Astrocyte (in vitro differentiated cells and primary cell): ENCODE measurements at regions not wholly inside any gene's neighbourhood (a gene's known extent, or its start where the extent isn't known, plus 50 kb on each side); places are given as distances from the start of the nearest gene placed in this dataset.

Source experiments
- DNase-seq: peaks from one replicate; pipeline ENCODE4 v3.0.0-alpha.2; 2010; ENCODE audit warnings: low read depth
- FAIRE-seq: peaks from 2 replicates; lab custom pipeline; 2011; peaks lifted over from hg19 to GRCh38; lab: Jason Lieb, UNC
- H2AFZ ChIP-seq: 2 replicates; pipeline ENCODE4 v1.6.0; 2012; ENCODE audit warnings: low read depth, low read length, inconsistent platforms
- H3K27ac ChIP-seq: 2 replicates; pipeline ENCODE4 v1.5.1; 2011; ENCODE audit warnings: low read depth, low read length, inconsistent platforms
- H3K27me3 ChIP-seq: 2 replicates; pipeline ENCODE4 v1.6.0; 2011; ENCODE audit warnings: low read length, inconsistent platforms; ENCODE audit not compliant: insufficient read depth
- H3K36me3 ChIP-seq: 2 replicates; pipeline ENCODE4 v1.5.1; 2011; ENCODE audit warnings: low read length, inconsistent platforms; ENCODE audit not compliant: insufficient read depth
- H3K4me1 ChIP-seq: 2 replicates; pipeline ENCODE4 v1.5.1; 2011; ENCODE audit warnings: low read length, inconsistent platforms; ENCODE audit not compliant: insufficient read depth
- H3K4me2 ChIP-seq: 2 replicates; pipeline ENCODE4 v1.6.0; 2012; ENCODE audit warnings: low read length, inconsistent platforms
- H3K4me3 ChIP-seq: 2 replicates; pipeline ENCODE4 v1.5.1; 2011; ENCODE audit warnings: low read depth, mild to moderate bottlenecking, low read length, inconsistent platforms; ENCODE audit not compliant: insufficient read depth
- H3K79me2 ChIP-seq: 2 replicates; pipeline ENCODE4 v1.6.0; 2012; ENCODE audit warnings: mild to moderate bottlenecking, low read length, inconsistent platforms; ENCODE audit not compliant: insufficient read depth
- H3K9ac ChIP-seq: 2 replicates; pipeline ENCODE4 v1.6.0; 2012; ENCODE audit warnings: mild to moderate bottlenecking, low read length, inconsistent platforms
- H3K9me3 ChIP-seq: 2 replicates; pipeline ENCODE4 v1.5.1; 2012; ENCODE audit warnings: low read depth, mild to moderate bottlenecking, low read length, inconsistent platforms; ENCODE audit not compliant: insufficient read depth
- H4K20me1 ChIP-seq: 2 replicates; pipeline ENCODE4 v1.6.0; 2012; ENCODE audit warnings: low read length, inconsistent platforms; ENCODE audit not compliant: insufficient read depth
- H3K27ac Mint-ChIP-seq: one replicate; pipeline ENCODE4 v1.8.0; 2021; ENCODE audit warnings: mild to moderate bottlenecking, mixed read lengths; ENCODE audit not compliant: unreplicated experiment
- H3K27me3 Mint-ChIP-seq: one replicate; pipeline ENCODE4 v1.8.0; 2021; ENCODE audit warnings: low read depth, mixed read lengths; ENCODE audit not compliant: unreplicated experiment
- H3K36me3 Mint-ChIP-seq: one replicate; pipeline ENCODE4 v1.8.0; 2021; ENCODE audit warnings: low read depth, mixed read lengths; ENCODE audit not compliant: unreplicated experiment
- H3K4me1 Mint-ChIP-seq: one replicate; pipeline ENCODE4 v1.8.0; 2021; ENCODE audit warnings: low read depth, mixed read lengths; ENCODE audit not compliant: unreplicated experiment
- H3K4me3 Mint-ChIP-seq: one replicate; pipeline ENCODE4 v1.8.0; 2021; ENCODE audit warnings: mild to moderate bottlenecking, moderate library complexity, mixed read lengths; ENCODE audit not compliant: unreplicated experiment
- H3K9me3 Mint-ChIP-seq: one replicate; pipeline ENCODE4 v1.8.0; 2021; ENCODE audit warnings: mild to moderate bottlenecking, mixed read lengths; ENCODE audit not compliant: unreplicated experiment
- CTCF ChIP-seq: IDR thresholded peaks from 2 replicates; pipeline ENCODE4 v1.5.1; 2011; ENCODE audit warnings: low read depth, mild to moderate bottlenecking, inconsistent platforms, low read length, moderate library complexity; ENCODE audit not compliant: insufficient read depth
- EZH2 ChIP-seq: IDR thresholded peaks from 2 replicates; pipeline ENCODE4 v1.6.1; 2012; ENCODE audit warnings: mild to moderate bottlenecking, low read length, inconsistent platforms; ENCODE audit not compliant: insufficient read depth

DNA sequence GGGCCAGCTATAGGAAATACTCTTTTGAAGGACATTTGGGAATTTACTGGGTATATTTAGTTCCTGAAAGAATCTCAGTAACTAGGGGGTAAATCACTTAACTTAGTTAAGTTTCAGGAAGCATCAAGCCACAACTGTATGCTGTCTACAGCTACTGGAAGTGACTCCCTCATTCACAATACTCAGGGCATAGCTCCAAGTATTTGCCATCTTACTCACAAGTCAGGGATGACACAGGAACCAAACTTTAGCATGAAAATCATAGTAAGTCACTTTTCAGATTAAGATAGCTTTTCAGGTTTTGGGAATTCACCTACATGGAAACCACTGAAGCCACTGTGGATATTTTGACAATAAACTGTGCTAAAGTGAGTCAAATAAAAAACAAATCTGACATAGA, 242.4 kb upstream of the ATP10B start:
- H3K36me3 Mint-ChIP-seq = peaks cover 1% of the 10 kb centered on the region
- peak overlapping the region; percentile 36 for H3K4me2 ChIP-seq
- no peaks in the 10 kb centered on the region for H3K36me3 ChIP-seq
- no peak for TF ChIP-seq EZH2
- TF ChIP-seq CTCF = no peak
- H3K9ac ChIP-seq = no peak overlapping the region
- no peaks in the 10 kb centered on the region for H3K27me3 Mint-ChIP-seq
- no peak overlapping the region for H3K4me3 ChIP-seq
- no peak overlapping the region for H3K4me3 Mint-ChIP-seq
- no peaks in the 10 kb centered on the region for H4K20me1 ChIP-seq
- H3K27me3 ChIP-seq = no peaks in the 10 kb centered on the region
- H3K27ac ChIP-seq = peak overlapping the region; percentile 30
- H2AFZ ChIP-seq = no peak overlapping the region
- no peaks in the 10 kb centered on the region for H3K9me3 Mint-ChIP-seq
- peaks cover 4% of the 10 kb centered on the region for H3K9me3 ChIP-seq
- H3K79me2 ChIP-seq = no peaks in the 10 kb centered on the region
- H3K4me1 ChIP-seq = peaks cover 3% of the 10 kb centered on the region
- DNase-seq (peak; percentile 81), FAIRE-seq (no peak)
- peaks cover 20% of the 10 kb centered on the region for H3K4me1 Mint-ChIP-seq
- no peak overlapping the region for H3K27ac Mint-ChIP-seq

DNA sequence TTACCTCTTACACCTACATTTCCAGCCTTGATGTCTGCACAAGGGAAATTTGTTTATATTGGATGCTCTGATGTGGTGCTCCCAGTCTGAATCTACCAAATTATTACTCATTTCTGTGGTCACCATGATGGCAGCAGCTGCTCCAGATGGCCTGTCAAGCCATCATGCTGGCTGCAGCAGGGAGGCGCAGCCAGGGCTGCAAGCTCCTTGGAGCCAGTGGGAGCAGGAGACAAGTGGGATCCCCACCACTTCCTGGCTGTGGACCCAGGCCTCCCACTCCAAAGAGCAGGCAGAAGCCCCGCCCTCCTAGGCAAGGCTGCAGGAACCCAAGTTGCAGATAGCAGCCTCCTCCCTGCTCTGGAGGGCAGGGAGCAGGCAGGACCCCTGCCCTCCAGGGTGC, 241.1 kb upstream of the ATP10B start:
- Histone ChIP-seq H3K27ac (no peak overlapping the region), H3K9me3 (peaks cover 4% of the 10 kb centered on the region), H3K4me3 (no peak overlapping the region), H3K79me2 (no peaks in the 10 kb centered on the region), H3K27me3 (no peaks in the 10 kb centered on the region), H3K9ac (no peak overlapping the region), H2AFZ (no peak overlapping the region), H4K20me1 (no peaks in the 10 kb centered on the region), H3K36me3 (no peaks in the 10 kb centered on the region), H3K4me1 (peaks cover 3% of the 10 kb centered on the region), H3K4me2 (peak overlapping the region; percentile 12)
- DNase-seq = peak; percentile 83
- Mint-ChIP-seq H3K9me3 (no peaks in the 10 kb centered on the region), H3K36me3 (peaks cover 1% of the 10 kb centered on the region), H3K27me3 (no peaks in the 10 kb centered on the region), H3K27ac (no peak overlapping the region), H3K4me1 (peaks cover 20% of the 10 kb centered on the region), H3K4me3 (no peak overlapping the region)
- TF ChIP-seq EZH2 (no peak), CTCF (no peak)
- FAIRE-seq = no peak

DNA sequence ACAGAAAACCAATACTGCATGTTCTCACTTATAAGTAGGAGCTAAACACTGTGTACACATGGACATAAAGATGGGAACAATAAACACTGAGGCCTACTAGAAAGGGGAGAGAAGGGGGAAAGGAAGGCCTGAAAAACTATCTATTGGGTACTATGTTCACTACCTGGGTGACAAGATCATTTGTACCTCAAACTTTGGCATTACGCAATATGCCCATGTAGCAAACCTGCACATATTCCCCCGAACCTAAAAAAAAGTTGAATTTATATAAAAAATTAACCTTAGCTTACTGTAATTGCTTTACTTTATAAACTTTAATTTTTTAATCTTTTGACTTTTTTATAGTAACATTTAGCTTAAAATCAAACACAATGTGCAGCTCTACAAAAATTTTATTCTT, 237.6 kb upstream of the ATP10B start:
- no peak overlapping the region for H3K27ac Mint-ChIP-seq
- peaks cover 22% of the 10 kb centered on the region for H3K4me1 Mint-ChIP-seq
- no peaks in the 10 kb centered on the region for H3K27me3 Mint-ChIP-seq
- Histone ChIP-seq H3K9ac (no peak overlapping the region), H3K4me1 (peaks cover 5% of the 10 kb centered on the region), H2AFZ (no peak overlapping the region), H4K20me1 (no peaks in the 10 kb centered on the region), H3K79me2 (no peaks in the 10 kb centered on the region), H3K4me3 (no peak overlapping the region), H3K9me3 (peaks cover 4% of the 10 kb centered on the region), H3K4me2 (no peak overlapping the region), H3K27ac (no peak overlapping the region), H3K36me3 (no peaks in the 10 kb centered on the region), H3K27me3 (no peaks in the 10 kb centered on the region)
- FAIRE-seq = no peak
- H3K36me3 Mint-ChIP-seq = peaks cover 1% of the 10 kb centered on the region
- TF ChIP-seq EZH2 = no peak
- no peak for TF ChIP-seq CTCF
- DNase-seq = no peak
- H3K9me3 Mint-ChIP-seq = no peaks in the 10 kb centered on the region
- no peak overlapping the region for H3K4me3 Mint-ChIP-seq
